ENCODE measurements at regions not wholly inside any gene's neighbourhood (a gene's known extent, or its start where the extent isn't known, plus 50 kb on each side); places are given as distances from the start of the nearest gene placed in this dataset.

DNA sequence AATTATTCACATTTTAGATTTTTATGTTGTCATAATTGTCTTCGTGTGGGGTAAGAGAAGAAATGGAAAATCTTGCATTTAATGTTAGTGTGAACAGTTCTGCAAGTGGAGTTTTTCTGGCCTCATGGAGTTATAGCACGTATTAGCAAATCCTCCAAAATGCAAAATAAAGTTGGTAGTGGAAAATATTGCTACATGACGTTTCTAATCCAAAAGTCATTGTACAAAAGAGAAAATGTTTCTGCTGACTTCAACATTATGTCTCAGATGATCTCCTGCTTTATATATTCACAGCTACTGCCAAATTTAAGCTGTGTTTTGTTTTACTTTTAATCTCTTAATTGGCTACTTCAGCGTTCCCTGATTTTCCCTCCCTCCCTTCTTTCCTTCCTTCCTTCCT, 1804.0 kb upstream of the RAG2 start:
- Histone ChIP-seq H3K4me1 (ENCODE audit: control insufficient read depth, insufficient read depth, low read length) (no peaks in the 10 kb centered on the region), H3K9me3 (ENCODE audit: control insufficient read depth, insufficient read depth, low read depth, low read length) (0 out of 2 replicates have a peak, but pooled peaks cover 2% of the 10 kb centered on the region), H3K27ac (ENCODE audit: low read length) (no peak overlapping the region), H3K4me3 (ENCODE audit: low read depth in 2 of 2, low read length in 2 of 2) (no peak overlapping the region), H3K27me3 (ENCODE audit: control insufficient read depth, insufficient read depth, low read length) (no peaks in the 10 kb centered on the region), H3K36me3 (ENCODE audit: control insufficient read depth, insufficient read depth, low read length) (no peaks in the 10 kb centered on the region)
- TF ChIP-seq SIN3A (IDR thresholded peaks at IDR 0.05; ENCODE audit: borderline replicate concordance, insufficient read depth, low read depth, low read length) (no peak), POLR2AphosphoS5 (IDR thresholded peaks at IDR 0.05; ENCODE audit: low read depth, low read length) (no peak), TCF7L2 (IDR thresholded peaks at IDR 0.05; ENCODE audit: low read depth, low read length) (no peak)
- TF ChIP-seq, protein P1, sequence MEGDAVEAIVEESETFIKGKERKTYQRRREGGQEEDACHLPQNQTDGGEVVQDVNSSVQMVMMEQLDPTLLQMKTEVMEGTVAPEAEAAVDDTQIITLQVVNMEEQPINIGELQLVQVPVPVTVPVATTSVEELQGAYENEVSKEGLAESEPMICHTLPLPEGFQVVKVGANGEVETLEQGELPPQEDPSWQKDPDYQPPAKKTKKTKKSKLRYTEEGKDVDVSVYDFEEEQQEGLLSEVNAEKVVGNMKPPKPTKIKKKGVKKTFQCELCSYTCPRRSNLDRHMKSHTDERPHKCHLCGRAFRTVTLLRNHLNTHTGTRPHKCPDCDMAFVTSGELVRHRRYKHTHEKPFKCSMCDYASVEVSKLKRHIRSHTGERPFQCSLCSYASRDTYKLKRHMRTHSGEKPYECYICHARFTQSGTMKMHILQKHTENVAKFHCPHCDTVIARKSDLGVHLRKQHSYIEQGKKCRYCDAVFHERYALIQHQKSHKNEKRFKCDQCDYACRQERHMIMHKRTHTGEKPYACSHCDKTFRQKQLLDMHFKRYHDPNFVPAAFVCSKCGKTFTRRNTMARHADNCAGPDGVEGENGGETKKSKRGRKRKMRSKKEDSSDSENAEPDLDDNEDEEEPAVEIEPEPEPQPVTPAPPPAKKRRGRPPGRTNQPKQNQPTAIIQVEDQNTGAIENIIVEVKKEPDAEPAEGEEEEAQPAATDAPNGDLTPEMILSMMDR (IDR thresholded peaks at IDR 0.05) = no peak
- TF ChIP-seq, protein P2, sequence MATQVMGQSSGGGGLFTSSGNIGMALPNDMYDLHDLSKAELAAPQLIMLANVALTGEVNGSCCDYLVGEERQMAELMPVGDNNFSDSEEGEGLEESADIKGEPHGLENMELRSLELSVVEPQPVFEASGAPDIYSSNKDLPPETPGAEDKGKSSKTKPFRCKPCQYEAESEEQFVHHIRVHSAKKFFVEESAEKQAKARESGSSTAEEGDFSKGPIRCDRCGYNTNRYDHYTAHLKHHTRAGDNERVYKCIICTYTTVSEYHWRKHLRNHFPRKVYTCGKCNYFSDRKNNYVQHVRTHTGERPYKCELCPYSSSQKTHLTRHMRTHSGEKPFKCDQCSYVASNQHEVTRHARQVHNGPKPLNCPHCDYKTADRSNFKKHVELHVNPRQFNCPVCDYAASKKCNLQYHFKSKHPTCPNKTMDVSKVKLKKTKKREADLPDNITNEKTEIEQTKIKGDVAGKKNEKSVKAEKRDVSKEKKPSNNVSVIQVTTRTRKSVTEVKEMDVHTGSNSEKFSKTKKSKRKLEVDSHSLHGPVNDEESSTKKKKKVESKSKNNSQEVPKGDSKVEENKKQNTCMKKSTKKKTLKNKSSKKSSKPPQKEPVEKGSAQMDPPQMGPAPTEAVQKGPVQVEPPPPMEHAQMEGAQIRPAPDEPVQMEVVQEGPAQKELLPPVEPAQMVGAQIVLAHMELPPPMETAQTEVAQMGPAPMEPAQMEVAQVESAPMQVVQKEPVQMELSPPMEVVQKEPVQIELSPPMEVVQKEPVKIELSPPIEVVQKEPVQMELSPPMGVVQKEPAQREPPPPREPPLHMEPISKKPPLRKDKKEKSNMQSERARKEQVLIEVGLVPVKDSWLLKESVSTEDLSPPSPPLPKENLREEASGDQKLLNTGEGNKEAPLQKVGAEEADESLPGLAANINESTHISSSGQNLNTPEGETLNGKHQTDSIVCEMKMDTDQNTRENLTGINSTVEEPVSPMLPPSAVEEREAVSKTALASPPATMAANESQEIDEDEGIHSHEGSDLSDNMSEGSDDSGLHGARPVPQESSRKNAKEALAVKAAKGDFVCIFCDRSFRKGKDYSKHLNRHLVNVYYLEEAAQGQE (IDR thresholded peaks at IDR 0.05; ENCODE audit: insufficient read depth in 1 of 2, low read depth in 2 of 2, low read length in 1 of 2) = no peak
- ChIA-PET CTCF (no interaction called here), POLR2A (no interaction called here)
- BruUV-seq (replicated peaks) = no TSS peak
- intact Hi-C loops (cut with micrococcal nuclease; ENCODE audit: unreplicated experiment) (no loop called here), in situ Hi-C loops (cut with HindIII; ENCODE audit: low pct_unique_long_range_greater_than_20kb, low sequenced_read_pairs) (no loop called here)
- ATAC-seq (no peak), DNase-seq (ENCODE audit: low read depth, low spot score) (no peak)

DNA sequence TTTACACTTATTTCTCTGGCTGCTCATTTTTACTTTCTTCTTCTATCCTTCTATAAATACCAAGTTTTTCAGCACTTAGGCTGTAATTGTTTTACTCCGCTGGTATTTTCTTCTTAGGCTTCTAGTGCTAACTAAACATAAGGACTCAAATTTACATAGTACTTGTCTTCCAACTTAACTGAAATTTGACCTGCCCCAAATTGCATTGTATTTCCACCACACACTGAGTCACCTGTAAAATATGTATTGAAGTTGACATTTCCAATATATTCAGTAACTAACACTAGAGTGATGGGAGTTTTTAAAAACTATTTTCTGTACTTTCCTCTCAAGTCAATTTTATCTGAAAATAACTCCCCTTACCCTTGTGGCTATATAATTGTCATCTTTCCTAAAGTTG, 1794.1 kb upstream of the RAG2 start:
- TF ChIP-seq TCF7L2 (IDR thresholded peaks at IDR 0.05; ENCODE audit: low read depth, low read length) (no peak), POLR2AphosphoS5 (IDR thresholded peaks at IDR 0.05; ENCODE audit: low read depth, low read length) (no peak), SIN3A (IDR thresholded peaks at IDR 0.05; ENCODE audit: borderline replicate concordance, insufficient read depth, low read depth, low read length) (no peak)
- TF ChIP-seq, protein P1 (IDR thresholded peaks at IDR 0.05) = no peak
- TF ChIP-seq, protein P2 (IDR thresholded peaks at IDR 0.05; ENCODE audit: insufficient read depth in 1 of 2, low read depth in 2 of 2, low read length in 1 of 2) = no peak
- no peak for DNase-seq (ENCODE audit: low read depth, low spot score)
- no peak for ATAC-seq
- ChIA-PET POLR2A (no interaction called here), CTCF (no interaction called here)
- Histone ChIP-seq H3K27me3 (ENCODE audit: control insufficient read depth, insufficient read depth, low read length) (no peaks in the 10 kb centered on the region), H3K9me3 (ENCODE audit: control insufficient read depth, insufficient read depth, low read depth, low read length) (no peaks in the 10 kb centered on the region), H3K4me3 (ENCODE audit: low read depth in 2 of 2, low read length in 2 of 2) (no peak overlapping the region), H3K27ac (ENCODE audit: low read length) (no peak overlapping the region), H3K4me1 (ENCODE audit: control insufficient read depth, insufficient read depth, low read length) (no peaks in the 10 kb centered on the region), H3K36me3 (ENCODE audit: control insufficient read depth, insufficient read depth, low read length) (no peaks in the 10 kb centered on the region)
- BruUV-seq (replicated peaks) = no TSS peak
- intact Hi-C loops (cut with micrococcal nuclease; ENCODE audit: unreplicated experiment) = loop anchor here (5.0 kb wide), 1 partner anchor 165 kb away; no protein-coding TSS in a partner anchor
- in situ Hi-C loops (cut with HindIII; ENCODE audit: low pct_unique_long_range_greater_than_20kb, low sequenced_read_pairs) = no loop called here

Data from Panc1 (cell line).